ENCODE measurements at regions not wholly inside any gene's neighbourhood (a gene's known extent, or its start where the extent isn't known, plus 50 kb on each side); places are given as distances from the start of the nearest gene placed in this dataset.
"Not testable (repeated sequence)": the region's sequence is repeated elsewhere in the genome, so short reads cannot be mapped to it uniquely, and the experiment has no call there.

GRCh38 chr17:52505601-52506000, 347.1 kb upstream of the CA10 start:
- no peak for DNase-seq

DNA sequence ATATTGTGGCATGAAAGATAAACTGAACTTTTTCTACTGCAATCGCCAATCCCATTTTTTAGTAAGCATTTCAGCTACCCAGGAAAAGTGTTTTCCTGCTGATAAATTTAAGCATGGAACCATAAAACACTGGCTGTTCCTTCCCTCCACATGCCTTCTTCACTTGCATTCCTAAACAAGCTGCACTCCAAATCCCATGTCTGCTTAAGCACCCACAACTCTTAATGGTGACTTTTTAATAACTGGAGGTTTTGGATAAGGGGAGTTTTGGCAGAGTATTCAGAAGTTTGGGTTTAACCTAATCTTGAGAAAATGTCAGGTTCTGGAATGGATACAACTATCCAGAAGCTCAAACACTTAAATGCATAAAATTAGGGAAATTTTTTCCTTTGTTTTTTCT, 345.6 kb upstream of the CA10 start:
- no peak for DNase-seq

DNA sequence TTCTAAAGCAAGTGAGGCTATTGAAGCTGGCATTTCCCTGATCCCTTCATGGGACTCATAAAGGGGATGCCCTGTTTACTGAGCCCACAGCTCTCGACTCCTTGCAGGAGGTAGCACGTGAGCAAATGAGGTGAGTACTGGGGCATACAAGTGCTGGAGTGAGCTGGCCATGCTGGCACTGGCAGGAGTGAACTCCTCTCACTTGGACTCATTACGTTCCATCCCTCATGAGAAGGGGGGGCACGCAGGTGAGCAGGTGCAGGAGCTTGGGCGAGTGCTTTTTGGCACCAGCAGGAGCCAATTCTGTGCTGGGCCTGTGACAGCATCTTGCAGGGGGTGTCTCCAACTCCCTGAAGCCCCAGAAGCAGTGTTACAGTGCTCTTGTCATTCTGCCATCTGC, 337.1 kb upstream of the CA10 start:
- DNase-seq: peak in 1 of 2 experiments; percentile 16

- no peak for DNase-seq
Observed at GRCh38 chr17:52482271-52482670, 323.8 kb upstream of the CA10 start.

DNA sequence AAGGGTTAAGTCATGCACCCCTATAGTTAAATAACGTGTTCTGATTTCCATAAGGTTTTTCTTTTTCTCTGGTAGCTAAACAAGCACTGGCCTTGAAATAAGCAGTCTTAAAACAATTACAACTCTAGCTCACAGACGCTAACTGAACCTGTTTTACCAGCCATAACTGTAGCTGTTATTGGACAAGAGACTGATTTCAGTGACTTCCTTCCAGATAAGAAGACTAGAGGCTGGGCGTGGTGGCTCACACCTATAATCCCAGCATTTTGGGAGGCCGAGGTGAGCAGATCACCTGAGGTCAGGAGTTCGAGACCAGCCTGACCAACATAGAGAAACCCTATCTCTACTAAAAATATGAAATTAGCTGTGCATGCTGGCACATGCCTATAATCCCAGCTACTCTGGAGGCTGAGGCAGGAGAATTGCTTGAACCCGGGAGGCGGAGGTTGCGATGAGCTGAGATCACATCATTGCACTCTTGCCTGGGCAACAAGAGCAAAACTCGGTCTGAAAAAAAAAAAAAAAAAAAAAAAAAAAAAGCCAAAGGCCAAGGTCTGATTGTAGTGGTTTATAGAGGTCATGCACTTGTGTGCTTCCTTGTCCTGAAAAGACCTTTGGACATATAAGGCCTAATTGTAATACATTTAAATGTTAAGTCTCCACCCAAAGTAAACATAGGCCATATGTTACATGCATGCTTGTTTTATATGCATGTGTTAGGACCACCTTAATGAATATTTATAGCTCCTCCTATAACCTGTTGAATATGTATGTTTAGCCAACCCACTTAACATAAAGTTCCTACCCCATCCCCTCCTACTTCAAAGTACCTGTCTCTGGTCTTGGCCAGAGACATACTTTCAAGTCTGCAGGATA, 319.5 kb upstream of the CA10 start:
- no peak for DNase-seq

DNA sequence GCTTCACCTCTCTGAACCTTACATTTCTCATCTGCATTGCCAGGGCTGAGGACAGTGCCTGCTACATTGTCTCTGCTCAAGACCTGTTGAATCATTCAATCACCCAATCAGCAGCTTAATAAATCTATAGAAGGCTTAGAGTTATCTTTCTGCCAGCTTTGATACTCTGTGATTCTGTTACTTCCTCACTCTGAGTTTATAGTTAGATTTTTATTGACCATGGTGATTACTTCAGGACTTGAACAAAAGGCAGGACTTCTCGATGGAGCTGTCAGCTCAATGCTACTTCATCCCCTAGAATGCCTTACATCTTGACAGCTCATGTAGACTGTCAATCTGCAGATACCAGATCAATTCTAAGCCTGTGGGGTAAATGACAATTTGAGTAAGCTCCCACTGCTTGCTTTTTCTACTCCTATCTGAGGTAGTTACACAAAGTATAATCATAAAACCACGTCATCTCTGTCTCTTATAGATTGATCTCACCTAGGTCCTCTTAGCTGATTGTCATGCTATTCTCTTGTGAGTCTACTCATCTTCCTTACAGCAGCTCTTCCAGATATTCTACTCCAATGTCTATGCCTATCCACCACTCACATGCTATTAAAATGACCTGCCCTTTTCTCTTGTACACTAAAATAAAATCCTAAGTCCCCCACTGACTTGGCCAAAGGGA, 318.3 kb upstream of the CA10 start:
- DNase-seq: no peak

DNA sequence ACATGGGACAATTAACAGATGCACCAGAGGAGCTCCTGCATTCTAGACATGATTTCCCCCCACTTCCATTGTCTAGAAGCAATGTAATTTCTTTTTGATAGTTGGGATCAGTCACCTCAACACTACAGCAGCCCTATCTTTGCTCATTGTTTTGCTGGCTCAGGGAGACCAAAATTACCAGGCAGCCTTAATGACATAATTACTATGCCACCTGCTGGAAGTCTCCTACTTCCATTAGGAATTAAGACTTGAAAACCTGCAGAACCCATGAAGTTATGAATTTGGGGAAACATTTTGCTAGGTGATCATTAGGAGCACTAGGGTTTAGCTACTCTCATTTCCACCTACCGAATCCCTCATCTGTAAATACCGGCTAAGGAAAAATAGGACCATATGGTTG, 312.0 kb upstream of the CA10 start:
- DNase-seq: peak; percentile 39 to 59

- DNase-seq: no peak
Observed at GRCh38 chr17:52465407-52465806, 306.9 kb upstream of the CA10 start.

- DNase-seq: no peak
Observed at GRCh38 chr17:52451294-52451861, 292.9 kb upstream of the CA10 start.

DNA sequence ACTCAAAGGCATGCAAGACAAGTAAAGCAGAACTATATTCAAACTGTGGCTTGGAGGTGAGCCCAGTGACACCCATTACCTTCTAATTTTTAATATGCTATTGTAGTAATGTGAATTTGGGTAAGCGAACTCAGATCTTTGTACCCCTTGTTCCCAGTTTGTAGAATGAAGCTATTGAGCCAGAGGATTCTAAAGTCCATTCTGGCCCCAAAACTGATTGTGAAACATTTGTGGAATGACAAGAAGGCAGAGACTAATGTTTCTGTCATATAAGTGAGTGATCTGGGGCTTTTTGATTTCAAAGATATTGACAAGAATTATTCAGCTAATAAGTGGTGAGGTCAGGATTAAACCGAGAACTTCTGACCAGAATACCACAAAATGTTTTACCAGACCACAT, 283.8 kb upstream of the CA10 start:
- DNase-seq: no peak

- DNase-seq: no peak
Observed at GRCh38 chr17:52420555-52421078, 262.1 kb upstream of the CA10 start.

DNA sequence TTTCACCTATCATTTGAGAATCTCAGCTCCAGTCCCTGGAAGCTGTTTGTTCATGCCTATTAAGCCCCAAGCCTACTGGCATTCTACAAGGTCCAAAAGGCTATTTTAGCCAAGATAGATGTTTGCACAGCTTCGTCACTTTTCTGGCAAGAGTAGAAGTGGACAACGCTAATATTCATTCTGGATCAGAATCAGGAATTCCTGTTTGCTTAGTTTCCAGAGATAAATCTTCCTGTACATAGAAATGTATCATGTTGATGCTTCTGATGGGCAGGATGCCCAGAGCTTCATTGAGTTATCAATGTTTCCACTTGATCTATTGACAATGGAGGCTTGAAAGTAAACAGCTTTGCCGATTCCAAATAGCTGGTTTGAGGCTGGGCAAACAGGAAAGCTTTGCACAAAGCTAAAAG, 260.7 kb upstream of the CA10 start:
- no peak for DNase-seq

DNA sequence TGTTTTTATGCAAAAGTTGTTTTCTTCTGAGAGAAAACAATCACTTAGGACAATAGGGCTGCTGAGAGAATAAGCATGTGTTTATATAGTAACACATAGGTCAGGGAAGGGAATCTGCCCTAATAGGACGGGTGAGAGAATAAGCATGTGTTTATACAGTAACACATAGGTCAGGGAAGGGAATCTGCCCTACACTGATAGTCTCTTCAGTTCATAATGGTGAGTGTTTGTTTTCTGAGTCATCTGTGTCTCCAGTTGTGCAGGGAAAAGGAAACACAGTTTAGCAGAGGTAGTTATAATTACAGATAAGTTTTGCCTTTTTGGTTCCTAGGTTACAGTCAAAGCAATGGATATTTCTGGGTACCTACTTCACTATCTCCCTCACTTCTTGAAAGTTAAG, 252.3 kb upstream of the CA10 start:
- no peak for DNase-seq

DNA sequence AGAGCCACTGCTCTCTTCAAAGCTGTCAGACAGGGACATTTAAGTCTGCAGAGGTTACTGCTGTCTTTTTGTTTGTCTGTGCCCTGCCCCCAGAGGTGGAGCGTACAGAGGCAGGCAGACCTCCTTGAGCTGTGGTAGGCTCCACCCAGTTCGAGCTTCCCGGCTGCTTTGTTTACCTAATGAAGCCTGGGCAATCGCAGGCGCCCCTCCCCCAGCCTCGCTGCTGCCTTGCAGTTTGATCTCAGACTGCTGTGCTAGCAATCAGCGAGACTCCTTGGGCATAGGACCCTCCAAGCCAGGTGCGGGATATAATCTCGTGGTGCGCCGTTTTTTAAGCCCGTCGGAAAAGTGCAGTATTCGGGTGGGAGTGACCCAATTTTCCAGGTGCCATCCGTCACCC, 250.7 kb upstream of the CA10 start:
- not testable (repeated sequence) for DNase-seq

- DNase-seq: no peak
Observed at GRCh38 chr17:52395308-52395707, 236.8 kb upstream of the CA10 start.

DNA sequence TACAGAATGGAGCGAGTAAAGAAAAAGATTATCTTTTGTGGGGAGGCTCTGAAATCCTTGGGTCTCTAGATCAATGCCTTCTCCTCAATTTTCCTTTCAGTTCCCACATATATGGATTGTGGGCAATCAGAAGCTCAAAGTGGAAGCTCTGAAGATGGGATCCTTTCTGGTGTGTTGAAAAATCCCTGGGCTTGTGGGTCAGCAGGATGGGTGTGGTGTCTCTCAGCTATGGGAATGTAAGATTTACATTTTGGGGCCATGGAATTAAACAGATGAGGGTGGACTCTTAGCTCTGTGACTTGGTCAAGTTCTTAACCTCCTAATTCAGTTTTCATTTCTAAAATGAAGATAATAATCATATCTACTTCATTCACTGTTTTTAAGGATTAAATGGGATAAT, 231.9 kb upstream of the CA10 start:
- DNase-seq: no peak

DNA sequence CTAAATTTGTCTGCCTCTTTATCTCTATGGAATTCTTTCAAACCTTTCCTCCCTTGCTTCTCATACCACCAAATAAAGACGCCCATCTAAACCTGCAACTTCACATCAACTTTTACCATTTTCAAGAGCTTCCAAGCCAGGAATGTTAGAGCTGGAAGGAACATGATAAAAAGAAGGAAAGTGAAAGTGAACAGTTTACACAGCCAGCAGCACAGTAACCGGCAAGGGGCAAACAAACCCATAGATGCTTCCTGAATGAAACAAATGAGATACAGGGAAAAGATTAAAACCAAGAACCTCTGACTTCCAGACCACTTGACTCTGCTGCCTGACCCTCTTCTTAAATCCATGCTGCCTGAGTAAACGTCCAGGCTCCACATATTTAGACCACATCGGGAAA, 231.1 kb upstream of the CA10 start:
- DNase-seq: no peak

GRCh38 chr17:52388941-52389340, 230.4 kb upstream of the CA10 start:
- no peak for DNase-seq

DNA sequence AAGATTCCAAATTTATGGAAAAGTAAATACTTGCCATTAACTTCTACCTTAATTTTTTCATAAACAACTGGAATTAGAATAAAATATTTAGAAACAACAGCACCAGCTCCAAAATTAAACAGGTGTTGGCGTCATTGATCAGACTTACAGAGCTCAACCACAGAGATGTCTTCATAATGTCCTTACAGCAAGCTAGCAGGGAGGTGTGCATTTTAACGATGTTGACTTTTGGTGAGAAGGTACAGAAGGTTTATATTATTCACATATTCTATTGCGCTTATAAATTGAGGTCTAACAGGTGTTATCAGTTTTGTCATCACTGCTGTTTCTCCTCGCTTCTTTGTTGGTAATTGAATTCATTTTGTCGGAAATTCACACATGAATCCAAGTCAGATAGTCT, 226.2 kb upstream of the CA10 start:
- no peak for DNase-seq

DNA sequence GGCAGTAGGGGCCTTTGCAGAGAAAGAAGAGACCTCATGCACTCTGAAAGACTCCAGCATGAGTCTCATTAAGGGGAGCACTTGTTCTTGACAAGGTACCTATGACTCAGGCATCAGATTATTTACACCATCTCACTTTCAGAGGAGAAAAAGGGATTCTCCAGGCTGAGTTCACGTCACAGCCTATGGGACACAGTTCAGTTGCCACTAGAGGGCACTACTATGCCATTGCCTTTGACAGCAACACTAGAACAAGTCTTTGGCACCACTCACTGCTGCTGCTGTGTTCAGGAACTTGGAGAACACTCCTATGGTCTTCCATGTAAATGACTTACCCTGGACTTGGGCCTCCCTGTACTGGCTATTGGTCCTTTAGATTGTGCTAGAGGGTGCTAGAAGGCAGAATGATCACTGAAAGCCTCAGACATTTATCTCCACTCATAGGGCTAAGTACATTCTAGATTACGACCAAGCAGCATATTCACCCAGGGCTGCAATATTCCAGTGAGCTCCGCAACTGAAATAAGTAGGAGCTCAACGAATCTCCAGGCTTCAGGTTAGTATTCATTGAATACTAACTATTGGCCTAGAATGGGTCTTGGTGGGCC, 225.1 kb upstream of the CA10 start:
- peak; percentile 51 to 82 for DNase-seq

DNA sequence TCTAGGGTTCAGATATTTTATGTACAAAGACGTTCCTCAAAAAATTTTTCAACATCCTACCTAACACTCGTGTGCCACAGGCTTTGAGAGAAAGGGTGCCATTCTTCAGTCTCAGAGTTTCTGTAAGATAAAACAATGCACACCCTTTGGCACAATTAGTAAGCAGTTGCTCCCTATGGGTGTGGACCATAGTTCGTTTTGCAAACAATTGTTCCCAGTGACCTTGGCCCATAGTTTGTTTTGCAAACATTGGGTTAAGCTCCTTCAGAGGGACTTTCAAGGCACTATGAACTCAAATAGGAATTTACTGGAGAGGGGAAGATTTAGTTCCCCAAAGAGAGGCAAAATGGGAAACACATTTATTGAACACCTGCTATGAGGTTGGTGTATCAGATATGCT, 220.3 kb upstream of the CA10 start:
- no peak for DNase-seq

DNA sequence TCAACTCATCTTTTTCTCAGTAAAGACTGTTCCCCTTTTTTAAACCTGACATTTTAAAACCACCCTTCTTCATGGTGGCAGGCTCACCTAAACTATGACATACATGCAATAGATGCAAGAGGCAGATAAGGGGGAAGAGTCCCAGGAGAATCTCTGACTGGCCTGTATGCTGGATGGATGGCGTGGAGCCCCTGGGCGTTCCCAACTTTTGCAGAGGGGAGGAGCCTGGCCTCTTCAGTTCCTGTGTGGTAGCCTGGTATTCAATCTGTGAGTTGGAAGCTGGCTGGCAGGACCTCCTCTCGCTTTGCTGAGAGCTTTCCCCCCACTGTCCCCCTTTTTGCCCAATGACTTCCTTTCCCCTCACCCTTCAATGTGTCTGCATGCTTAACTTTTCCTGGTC, 217.6 kb upstream of the CA10 start:
- no peak for DNase-seq

DNA sequence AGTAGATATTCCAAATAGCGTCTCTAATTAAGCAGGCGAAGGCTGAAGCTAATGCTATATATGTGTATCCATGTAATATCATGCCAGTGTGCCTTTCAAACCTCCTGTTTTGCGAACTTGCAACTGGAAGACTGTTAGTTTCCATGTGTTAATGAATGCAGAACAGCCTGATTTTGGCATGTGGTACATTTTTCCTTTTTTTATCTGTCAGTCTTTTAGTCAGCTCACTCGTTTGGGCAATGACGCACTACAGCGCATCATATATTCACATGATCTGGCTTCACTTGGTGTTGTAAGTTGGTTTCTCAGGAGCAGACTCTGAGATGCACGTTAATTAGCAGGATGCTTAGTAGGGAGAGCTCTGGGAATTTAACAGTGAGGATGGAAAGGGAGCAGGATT, 210.4 kb upstream of the CA10 start:
- DNase-seq: no peak

GRCh38 chr17:52357854-52358253, 199.3 kb upstream of the CA10 start:
- DNase-seq: no peak
